Heart right ventricle (tissue), 16 donors: ENCODE measurements at regions not wholly inside any gene's neighbourhood (a gene's known extent, or its start where the extent isn't known, plus 50 kb on each side); places are given as distances from the start of the nearest gene placed in this dataset.

ENCODE experiments used
- ATAC-seq, 8 donors: fragments of 200-7000 bp; cut with Tn5 transposase; one replicate each; pipeline ENCODE4 v1.9.1; 2020; ENCODE audit warnings: mild to moderate bottlenecking in 8 of 8, moderate library complexity in 8 of 8, moderate number of reproducible peaks in 1 of 8
- DNase-seq, 2 donors: peaks; one replicate each; pipeline ENCODE4 v3.0.0-alpha.2; 2020
- H3K27ac ChIP-seq, 10 donors: fragments of 200-600 bp; sonication (generic) in 2 of 10; one replicate each; pipeline versions ENCODE4 v1.5.0 to v1.8.0; 2020 to 2022; ENCODE audit warnings: mild to moderate bottlenecking in 3 of 10
- H3K27me3 ChIP-seq, 7 donors: fragments of 200-600 bp; one replicate each; pipeline ENCODE4 v1.8.0; 2021 to 2022; ENCODE audit warnings: mild to moderate bottlenecking in 2 of 7
- H3K36me3 ChIP-seq, 9 donors: fragments of 200-600 bp; sonication (generic) in 1 of 9; one replicate each; pipeline versions ENCODE4 v1.5.0 to v1.8.0; 2020 to 2022; ENCODE audit warnings: mild to moderate bottlenecking in 2 of 9
- H3K4me1 ChIP-seq, 9 donors: fragments of 200-600 bp; sonication (generic) in 1 of 9; one replicate each; pipeline versions ENCODE4 v1.5.0 to v1.8.0; 2020 to 2022; ENCODE audit warnings: mild to moderate bottlenecking in 4 of 9
- H3K4me3 ChIP-seq, 10 donors: fragments of 200-600 bp; sonication (generic) in 2 of 10; one replicate each; pipeline versions ENCODE4 v1.5.0 to v1.8.0; 2020 to 2022; ENCODE audit warnings: mild to moderate bottlenecking in 7 of 10, moderate library complexity in 2 of 10
- H3K9me3 ChIP-seq, 11 donors: fragments of 200-600 bp in 10 of 11; sonication (generic) in 2 of 11; one replicate each; pipeline versions ENCODE4 v1.5.0 to v1.8.0; 2013 to 2022; ENCODE audit warnings: mild to moderate bottlenecking in 2 of 11, control low read depth in 1 of 11, moderate library complexity in 1 of 11
- WGBS, 2 donors: extraction: QIAGEN DNeasy Blood & Tissue Kit; methylation state at CpG; one replicate each; pipeline ENCODE4 v1.1.7; 2013; ENCODE audit warnings: inconsistent platforms in 1 of 2; 5-methylcytosine and 5-hydroxymethylcytosine counted together
- intact Hi-C, 10 donors: fragments of 100-400 bp; cut with DNase I; formaldehyde crosslinking; loops; one replicate each; pipeline versions ENCODE4 v1.11.1 to v1.14.2; 2022
- TF ChIP-seq, protein P1 (sequence below), 9 donors: fragments of 200-600 bp; sonication (generic) in 2 of 9; IDR thresholded peaks; one replicate each; pipeline versions ENCODE4 v1.5.0 to v1.8.0; 2021 to 2022; ENCODE audit warnings: antibody characterized with exemption in 9 of 9, mild to moderate bottlenecking in 5 of 9, moderate library complexity in 1 of 9
- donor health status: Arrhythmogenic right ventricular cardiomyopathy.
- donor health status: ischemic (EF 13 %, LVEDD 7.1; RV severe dilation, severe dysfunction).
- donor health status: healthy with polysubstance abuse.
- donor health status: DM: no; HTN: yes; CAD: no.
- donor health status: DM: no; HTN: no; CAD: no.
- donor health status: ischemic (EF 25% LVEDD 6.9; RV normal size, moderate dysfunction).
- donor health status: ischemic (EF 25% LVEDD 5.7; RV mildly dilated, moderate dysfunction).
- donor health status: healthy.
- donor health status: DM: yes; HTN: yes; CAD: no.
- donor health status: Ischemic cardiomyopathy.
- donor health status: ischemic (EF 35%, LVEDD 5.7; RV mildly dilated, moderate dysfunction).
- donor health status: nonischemic (EF 11% LVEDD 7.7; RV severe dilation, severe dysfunction).
- donor health status: DM: yes; HTN: yes; CAD: no.
- donor health status: PGD.
- donor health status: ischemic (EF 29% LVEDD 5.4; RV normal size, mild dysfunction).
- donor health status: nonischemic (EF 23%, LVEDD 6.1; RV moderate dilation, normal function).

- no peak for DNase-seq
- Histone ChIP-seq H3K9me3 (no peaks in the 10 kb centered on the region), H3K4me3 (no peak overlapping the region), H3K27me3 (peaks cover 0 to 7% (median 0%) of the 10 kb centered on the region in 7 donors), H3K27ac (no peak overlapping the region), H3K36me3 (no peaks in the 10 kb centered on the region), H3K4me1 (peaks cover 0 to 15% (median 0%) of the 10 kb centered on the region in 9 donors)
- peak in 1 of 8 donors; percentile 13 for ATAC-seq
- intact Hi-C loops: no loop called here
- TF ChIP-seq, protein P1, sequence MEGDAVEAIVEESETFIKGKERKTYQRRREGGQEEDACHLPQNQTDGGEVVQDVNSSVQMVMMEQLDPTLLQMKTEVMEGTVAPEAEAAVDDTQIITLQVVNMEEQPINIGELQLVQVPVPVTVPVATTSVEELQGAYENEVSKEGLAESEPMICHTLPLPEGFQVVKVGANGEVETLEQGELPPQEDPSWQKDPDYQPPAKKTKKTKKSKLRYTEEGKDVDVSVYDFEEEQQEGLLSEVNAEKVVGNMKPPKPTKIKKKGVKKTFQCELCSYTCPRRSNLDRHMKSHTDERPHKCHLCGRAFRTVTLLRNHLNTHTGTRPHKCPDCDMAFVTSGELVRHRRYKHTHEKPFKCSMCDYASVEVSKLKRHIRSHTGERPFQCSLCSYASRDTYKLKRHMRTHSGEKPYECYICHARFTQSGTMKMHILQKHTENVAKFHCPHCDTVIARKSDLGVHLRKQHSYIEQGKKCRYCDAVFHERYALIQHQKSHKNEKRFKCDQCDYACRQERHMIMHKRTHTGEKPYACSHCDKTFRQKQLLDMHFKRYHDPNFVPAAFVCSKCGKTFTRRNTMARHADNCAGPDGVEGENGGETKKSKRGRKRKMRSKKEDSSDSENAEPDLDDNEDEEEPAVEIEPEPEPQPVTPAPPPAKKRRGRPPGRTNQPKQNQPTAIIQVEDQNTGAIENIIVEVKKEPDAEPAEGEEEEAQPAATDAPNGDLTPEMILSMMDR (IDR thresholded peaks at IDR 0.05): no peak
- 90 to 91% methylated on average over 11 of the region's 11 CpGs for WGBS, 2 donors
These were observed 96.8 kb downstream of the GLI2 start for GRCh38 chr2:120832296-120833070.

GRCh38 chr2:120833127-120833675 lies 97.5 kb downstream of the GLI2 start:
- Histone ChIP-seq H3K4me3 (no peak overlapping the region), H3K27ac (no peak overlapping the region), H3K36me3 (no peaks in the 10 kb centered on the region), H3K4me1 (peaks cover 0 to 15% (median 0%) of the 10 kb centered on the region in 9 donors), H3K9me3 (no peaks in the 10 kb centered on the region), H3K27me3 (peaks cover 0 to 7% (median 0%) of the 10 kb centered on the region in 7 donors)
- ATAC-seq (no peak), DNase-seq (no peak)
- WGBS, 2 donors: 92 to 95% methylated on average over 3 of the region's 3 CpGs
- TF ChIP-seq, protein P1 (IDR thresholded peaks at IDR 0.05): no peak
- intact Hi-C loops: no loop called here

- no peak overlapping the region for H3K4me3 ChIP-seq
- intact Hi-C loops: no loop called here
- DNase-seq (no peak), ATAC-seq (no peak)
- no peak overlapping the region for H3K27ac ChIP-seq
- WGBS, 2 donors: 85 to 88% methylated on average over 3 of the region's 3 CpGs
- no peaks in the 10 kb centered on the region for H3K36me3 ChIP-seq
- peaks cover 0 to 5% (median 0%) of the 10 kb centered on the region in 11 donors for H3K9me3 ChIP-seq
- TF ChIP-seq, protein P1 (IDR thresholded peaks at IDR 0.05): no peak
- peaks cover 0 to 15% (median 0%) of the 10 kb centered on the region in 9 donors for H3K4me1 ChIP-seq
- H3K27me3 ChIP-seq: peaks cover 0 to 7% (median 0%) of the 10 kb centered on the region in 7 donors
These were observed 98.5 kb downstream of the GLI2 start for GRCh38 chr2:120834206-120834605.

- intact Hi-C loops: no loop called here
- Histone ChIP-seq H3K4me1 (peaks cover 0 to 5% (median 0%) of the 10 kb centered on the region in 9 donors), H3K36me3 (no peaks in the 10 kb centered on the region), H3K27me3 (peaks cover 0 to 7% (median 3%) of the 10 kb centered on the region in 7 donors), H3K9me3 (peaks cover 0 to 5% (median 0%) of the 10 kb centered on the region in 11 donors), H3K27ac (no peak overlapping the region), H3K4me3 (no peak overlapping the region)
- ATAC-seq (no peak), DNase-seq (no peak)
- TF ChIP-seq, protein P1 (IDR thresholded peaks at IDR 0.05): no peak
- WGBS, 2 donors: 89 to 91% methylated on average over 5 of the region's 5 CpGs
These were observed 100.6 kb downstream of the GLI2 start for GRCh38 chr2:120836281-120836680.
